Spleen (tissue), 11 donors: ENCODE measurements at regions not wholly inside any gene's neighbourhood (a gene's known extent, or its start where the extent isn't known, plus 50 kb on each side); places are given as distances from the start of the nearest gene placed in this dataset.

Experiments used
- DNase-seq: peaks from one replicate; pipeline ENCODE4 v3.0.0-alpha.2; 2020
- H3K27ac ChIP-seq, 8 donors: fragments of 200-600 bp; sonication (generic) in 7 of 8; 1 replicate in 4 of 8; 2 replicates in 4 of 8; pipeline versions ENCODE4 v1.5.0 to v1.8.0; 2016 to 2021; ENCODE audit warnings: inconsistent platforms in 4 of 8, mild to moderate bottlenecking in 4 of 8, moderate library complexity in 1 of 8
- H3K27me3 ChIP-seq, 7 donors: fragments of 200-600 bp; sonication (generic) in 6 of 7; replicated peaks in 1 of 7; 1 replicate in 4 of 7; 2 replicates in 3 of 7; pipeline versions ENCODE4 v1.5.0 to v1.8.0; 2016 to 2021; ENCODE audit warnings: inconsistent platforms in 3 of 7, mild to moderate bottlenecking in 1 of 7
- H3K36me3 ChIP-seq, 6 donors: fragments of 200-600 bp; sonication (generic) in 5 of 6; 1 replicate in 4 of 6; 2 replicates in 2 of 6; pipeline versions ENCODE4 v1.5.0 to v1.8.0; 2016 to 2021; ENCODE audit warnings: inconsistent platforms in 2 of 6
- H3K4me1 ChIP-seq, 6 donors: fragments of 200-600 bp; sonication (generic) in 5 of 6; 1 replicate in 3 of 6; 2 replicates in 3 of 6; pipeline versions ENCODE4 v1.5.0 to v1.8.0; 2016 to 2021; ENCODE audit warnings: inconsistent platforms in 3 of 6
- H3K4me3 ChIP-seq, 8 donors: fragments of 200-600 bp; sonication (generic) in 7 of 8; 1 replicate in 4 of 8; 2 replicates in 4 of 8; pipeline versions ENCODE4 v1.5.0 to v1.8.0; 2016 to 2021; ENCODE audit warnings: inconsistent platforms in 4 of 8, mild to moderate bottlenecking in 4 of 8, moderate library complexity in 2 of 8
- H3K9me3 ChIP-seq, 8 donors: fragments of 200-600 bp; sonication (generic) in 7 of 8; 1 replicate in 4 of 8; 2 replicates in 4 of 8; pipeline versions ENCODE4 v1.5.0 to v1.8.0; 2016 to 2021; ENCODE audit warnings: inconsistent platforms in 4 of 8
- POLR2A ChIP-seq, 3 donors: fragments of 450-650 bp; IDR thresholded peaks; one replicate each; pipeline ENCODE4 v1.5.1; 2017; ENCODE audit warnings: antibody characterized with exemption in 3 of 3, mild to moderate bottlenecking in 1 of 3
- POLR2AphosphoS5 ChIP-seq, 3 donors: sonication (generic); formaldehyde crosslinking; IDR thresholded peaks; one replicate each; pipeline ENCODE4 v1.5.1; 2017; ENCODE audit warnings: antibody characterized with exemption in 3 of 3
- WGBS, 5 donors: extraction: QIAGEN DNeasy Blood & Tissue Kit in 3 of 5; methylation state at CpG; one replicate each; pipeline versions ENCODE4 v1.1.5 to v1.1.7; 2013 to 2018; 5-methylcytosine and 5-hydroxymethylcytosine counted together
- intact Hi-C: fragments of 100-400 bp; cut with DNase I; formaldehyde crosslinking; loops from one replicate; pipeline ENCODE4 v1.15.0; 2023; ENCODE audit warnings: low total_unique reads
- TF ChIP-seq, protein P1 (sequence below), 11 experiments: fragments of 200-600 bp in 7 of 11; fragments of 450-650 bp in 4 of 11; sonication (generic) in 4 of 11; IDR thresholded peaks in 8 of 11; conservative IDR thresholded peaks in 3 of 11; 1 replicate in 7 of 11; 2 replicates in 4 of 11; pipeline versions ENCODE4 v1.4.0 to v1.8.0; 2016 to 2021; ENCODE audit warnings: antibody characterized with exemption in 11 of 11, inconsistent platforms in 4 of 11, mild to moderate bottlenecking in 1 of 11
- donor health status: healthy with polysubstance abuse.
- donor health status: DM: no; HTN: no; CAD: no; lungs with moderate emphysema.
- donor health status: DM: no; HTN: no; CAD: no.
- donor health status: Bipolar disorder and iron deficiency.
- donor health status: healthy.
- donor health status: DM: no; HTN: no; CAD: no.
- donor health status: DM: yes; HTN: yes; CAD: no.

DNA sequence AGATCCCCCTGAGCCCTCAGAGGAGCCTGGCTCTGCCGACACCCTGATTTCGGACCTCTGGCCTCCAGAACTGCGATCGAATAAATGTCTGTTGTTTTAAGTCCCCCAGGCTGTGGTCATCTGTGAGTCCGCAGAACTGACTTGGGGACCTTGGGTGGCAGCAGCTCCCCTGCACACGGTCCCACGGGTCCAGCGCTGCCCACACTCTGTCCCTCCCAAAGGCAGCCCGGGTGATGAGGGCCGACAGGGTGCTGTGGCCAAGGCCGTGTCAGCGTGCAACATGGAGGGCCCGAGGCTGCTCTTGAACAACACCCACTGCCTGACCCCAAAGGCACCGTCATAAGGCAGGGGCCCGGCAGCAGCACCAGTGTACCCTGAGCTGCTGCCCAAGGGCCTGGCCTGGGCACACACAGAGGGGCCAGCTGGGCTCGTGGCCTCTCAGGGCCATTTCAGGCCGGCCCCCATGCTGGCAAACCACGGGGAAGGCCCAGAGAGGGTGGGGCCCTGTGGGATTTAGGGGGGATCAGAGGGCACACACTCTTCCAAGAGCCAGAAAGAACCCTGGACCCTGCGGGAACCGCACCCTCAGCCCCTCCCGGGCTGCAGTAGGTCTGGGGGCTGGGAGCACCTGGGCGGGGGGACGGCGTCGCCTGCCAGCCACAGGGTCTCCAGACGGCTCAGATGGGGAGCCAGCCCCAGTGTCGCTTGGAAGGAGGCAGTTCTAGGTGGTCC is 77.1 kb upstream of the PRR5 start:
- peaks cover 5 to 24% (median 19%) of the 10 kb centered on the region in 6 donors for H3K4me1 ChIP-seq
- H3K4me3 ChIP-seq = no peak overlapping the region
- no peaks in the 10 kb centered on the region for H3K9me3 ChIP-seq
- intact Hi-C loops = loop anchor here (2.0 to 10.0 kb wide), 3 partner anchors 543 to 1240 kb away; no protein-coding TSS in a partner anchor
- WGBS, 5 donors = 78 to 90% (median 83%) methylated on average over 14 to 27 of the region's 27 CpGs
- TF ChIP-seq POLR2A (IDR thresholded peaks at IDR 0.05) (no peak), POLR2AphosphoS5 (IDR thresholded peaks at IDR 0.05) (no peak)
- TF ChIP-seq, protein P1, sequence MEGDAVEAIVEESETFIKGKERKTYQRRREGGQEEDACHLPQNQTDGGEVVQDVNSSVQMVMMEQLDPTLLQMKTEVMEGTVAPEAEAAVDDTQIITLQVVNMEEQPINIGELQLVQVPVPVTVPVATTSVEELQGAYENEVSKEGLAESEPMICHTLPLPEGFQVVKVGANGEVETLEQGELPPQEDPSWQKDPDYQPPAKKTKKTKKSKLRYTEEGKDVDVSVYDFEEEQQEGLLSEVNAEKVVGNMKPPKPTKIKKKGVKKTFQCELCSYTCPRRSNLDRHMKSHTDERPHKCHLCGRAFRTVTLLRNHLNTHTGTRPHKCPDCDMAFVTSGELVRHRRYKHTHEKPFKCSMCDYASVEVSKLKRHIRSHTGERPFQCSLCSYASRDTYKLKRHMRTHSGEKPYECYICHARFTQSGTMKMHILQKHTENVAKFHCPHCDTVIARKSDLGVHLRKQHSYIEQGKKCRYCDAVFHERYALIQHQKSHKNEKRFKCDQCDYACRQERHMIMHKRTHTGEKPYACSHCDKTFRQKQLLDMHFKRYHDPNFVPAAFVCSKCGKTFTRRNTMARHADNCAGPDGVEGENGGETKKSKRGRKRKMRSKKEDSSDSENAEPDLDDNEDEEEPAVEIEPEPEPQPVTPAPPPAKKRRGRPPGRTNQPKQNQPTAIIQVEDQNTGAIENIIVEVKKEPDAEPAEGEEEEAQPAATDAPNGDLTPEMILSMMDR (IDR thresholded peaks at IDR 0.05 in 8 of 11, conservative IDR thresholded peaks at IDR 0.05 in 3 of 11) = no peak
- peak; percentile 66 for DNase-seq
- H3K27me3 ChIP-seq = peaks cover 0 to 59% (median 12%) of the 10 kb centered on the region in 7 donors
- no peak overlapping the region for H3K27ac ChIP-seq
- H3K36me3 ChIP-seq = no peaks in the 10 kb centered on the region

DNA sequence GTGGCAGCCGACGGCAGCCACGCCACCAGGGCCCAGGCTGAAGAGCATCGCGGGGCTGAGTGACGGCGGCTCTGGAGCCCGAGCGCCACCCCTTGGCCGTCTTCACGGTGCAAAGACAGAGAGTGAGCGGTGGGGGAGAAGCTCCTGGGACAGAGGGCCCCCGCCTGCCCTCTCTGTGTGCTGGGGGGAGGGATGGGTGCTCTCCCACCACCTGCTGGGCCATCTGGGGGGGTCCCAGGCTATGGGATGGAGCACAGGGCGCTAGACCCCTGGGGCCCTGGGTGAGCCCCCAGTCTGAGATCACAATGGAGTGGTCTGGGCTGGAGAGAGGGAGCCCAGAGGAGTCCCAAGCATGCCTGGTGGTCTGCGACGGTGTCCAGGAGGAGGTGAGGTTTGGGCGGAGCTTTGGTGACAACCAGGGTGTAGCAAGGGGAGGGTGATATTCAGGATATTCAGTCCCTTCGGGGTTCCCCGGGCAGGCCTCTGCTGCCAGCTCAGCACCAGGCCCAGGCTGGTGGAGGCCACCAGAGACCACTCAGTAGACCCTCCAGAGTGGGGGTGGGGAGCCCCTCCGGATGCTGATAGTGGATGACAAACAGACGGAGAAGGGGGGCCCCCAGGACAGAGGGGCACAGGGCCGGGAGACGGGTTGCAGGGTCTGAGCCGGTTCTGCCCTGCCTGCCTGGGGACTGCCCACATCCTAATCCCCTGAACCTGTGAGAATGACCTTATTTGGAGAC is 78.1 kb upstream of the PRR5 start:
- TF ChIP-seq, protein P1 (IDR thresholded peaks at IDR 0.05 in 8 of 11, conservative IDR thresholded peaks at IDR 0.05 in 3 of 11) = peak in 4 of 11 experiments; percentile 10 to 33 (median 19)
- TF ChIP-seq POLR2A (IDR thresholded peaks at IDR 0.05) (no peak), POLR2AphosphoS5 (IDR thresholded peaks at IDR 0.05) (peak in 1 of 3 donors; percentile 22)
- H3K9me3 ChIP-seq = no peaks in the 10 kb centered on the region
- WGBS, 5 donors = 62 to 75% (median 64%) methylated on average over 21 to 24 of the region's 24 CpGs
- no peak overlapping the region for H3K4me3 ChIP-seq
- no peak overlapping the region for H3K27ac ChIP-seq
- H3K27me3 ChIP-seq = peaks cover 0 to 63% (median 12%) of the 10 kb centered on the region in 7 donors
- intact Hi-C loops = loop anchor here (2.0 to 10.0 kb wide), 3 partner anchors 542 to 1239 kb away; no protein-coding TSS in a partner anchor
- no peaks in the 10 kb centered on the region for H3K36me3 ChIP-seq
- DNase-seq = peak; percentile 70
- H3K4me1 ChIP-seq = peaks cover 5 to 26% (median 20%) of the 10 kb centered on the region in 6 donors

DNA sequence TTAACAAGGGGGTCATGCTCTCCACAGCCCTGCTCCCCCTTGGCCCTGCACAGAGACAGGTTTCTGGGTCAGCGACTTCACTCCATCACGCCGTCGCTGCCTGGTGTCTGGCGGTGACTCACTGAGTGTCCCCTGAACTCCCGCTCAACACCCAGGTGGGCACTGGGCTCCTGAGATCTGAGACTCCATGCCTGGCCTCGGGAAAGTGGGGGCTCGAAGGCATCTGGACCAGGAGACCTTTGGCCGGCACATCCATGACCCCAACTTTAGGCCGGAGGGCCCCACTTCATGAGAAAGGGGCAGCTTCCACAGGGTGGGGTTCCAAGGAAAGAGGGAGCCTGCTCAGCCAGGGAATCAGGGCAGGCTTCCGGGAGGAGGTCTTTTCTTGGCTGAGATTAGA is 79.3 kb upstream of the PRR5 start:
- peak; percentile 73 for DNase-seq
- peaks cover 0 to 63% (median 12%) of the 10 kb centered on the region in 7 donors for H3K27me3 ChIP-seq
- H3K9me3 ChIP-seq = no peaks in the 10 kb centered on the region
- peaks cover 5 to 31% (median 21%) of the 10 kb centered on the region in 6 donors for H3K4me1 ChIP-seq
- H3K27ac ChIP-seq = no peak overlapping the region
- 77 to 87% (median 81%) methylated on average over 11 of the region's 11 CpGs for WGBS, 5 donors
- TF ChIP-seq POLR2A (IDR thresholded peaks at IDR 0.05) = no peak
- TF ChIP-seq, protein P1 (IDR thresholded peaks at IDR 0.05 in 8 of 11, conservative IDR thresholded peaks at IDR 0.05 in 3 of 11) = no peak
- no peak for TF ChIP-seq POLR2AphosphoS5 (IDR thresholded peaks at IDR 0.05)
- intact Hi-C loops = loop anchor here (5.0 to 10.0 kb wide), 2 partner anchors 540 to 1238 kb away; no protein-coding TSS in a partner anchor
- H3K36me3 ChIP-seq = no peaks in the 10 kb centered on the region
- no peak overlapping the region for H3K4me3 ChIP-seq

DNA sequence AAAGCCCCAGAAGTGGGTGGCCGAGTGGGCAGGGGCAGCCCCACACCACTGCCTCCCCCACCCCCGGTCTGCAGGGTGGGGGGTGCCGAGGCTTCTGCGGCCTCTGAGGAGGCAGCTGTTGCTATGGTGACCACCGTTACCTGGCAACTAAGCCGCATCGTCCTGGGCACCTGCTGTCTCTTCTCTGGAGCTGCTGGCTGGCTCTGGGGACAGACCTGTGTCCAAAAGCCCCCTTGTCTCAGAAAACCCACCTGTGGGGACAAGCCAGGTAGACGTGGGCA is 79.9 kb upstream of the PRR5 start:
- H3K36me3 ChIP-seq = no peaks in the 10 kb centered on the region
- peak; percentile 70 for DNase-seq
- peaks cover 0 to 58% (median 12%) of the 10 kb centered on the region in 7 donors for H3K27me3 ChIP-seq
- intact Hi-C loops = loop anchor here (5.0 to 10.0 kb wide), 2 partner anchors 540 to 1237 kb away; no protein-coding TSS in a partner anchor
- 43 to 78% (median 56%) methylated on average over 8 of the region's 8 CpGs for WGBS, 5 donors
- no peaks in the 10 kb centered on the region for H3K9me3 ChIP-seq
- peaks cover 5 to 32% (median 22%) of the 10 kb centered on the region in 6 donors for H3K4me1 ChIP-seq
- no peak overlapping the region for H3K27ac ChIP-seq
- TF ChIP-seq POLR2A (IDR thresholded peaks at IDR 0.05) (no peak), POLR2AphosphoS5 (IDR thresholded peaks at IDR 0.05) (no peak)
- TF ChIP-seq, protein P1 (IDR thresholded peaks at IDR 0.05 in 8 of 11, conservative IDR thresholded peaks at IDR 0.05 in 3 of 11) = no peak
- no peak overlapping the region for H3K4me3 ChIP-seq
